ENCODE measurements at regions not wholly inside any gene's neighbourhood (a gene's known extent, or its start where the extent isn't known, plus 50 kb on each side); places are given as distances from the start of the nearest gene placed in this dataset.

DNA sequence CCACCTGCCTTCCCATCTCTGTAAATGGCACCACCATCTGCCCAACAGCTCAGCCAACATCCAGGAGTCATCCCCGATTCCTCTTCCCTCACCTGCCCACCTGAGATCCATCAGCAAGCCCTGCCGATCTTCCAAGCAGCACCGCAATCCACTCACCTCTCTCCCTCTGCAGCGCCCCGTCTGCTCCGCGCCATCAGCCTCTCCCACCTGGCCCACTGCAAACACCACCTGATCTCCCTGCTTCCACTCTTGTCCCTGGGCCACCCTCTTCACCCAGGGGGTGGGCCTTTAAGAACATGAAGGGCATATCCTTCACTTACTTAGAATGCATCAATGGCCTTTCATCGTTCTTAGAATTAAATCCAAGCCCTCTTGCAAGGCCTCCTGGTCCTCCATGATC, 457.3 kb upstream of the SULF2 start:
- TF ChIP-seq CTCF (conservative IDR thresholded peaks at IDR 0.05; ENCODE audit: low read length) (no peak), EZH2phosphoT487 (IDR thresholded peaks at IDR 0.05; ENCODE audit: borderline replicate concordance) (no peak)
